ENCODE measurements at regions not wholly inside any gene's neighbourhood (a gene's known extent, or its start where the extent isn't known, plus 50 kb on each side); places are given as distances from the start of the nearest gene placed in this dataset.

- Histone ChIP-seq H3K4me1 (ENCODE audit: insufficient read depth, low read length, poor library complexity, severe bottlenecking) (no peaks in the 10 kb centered on the region), H3K27ac (ENCODE audit: low read depth, low read length, poor library complexity, severe bottlenecking) (no peak overlapping the region), H3K27me3 (replicated peaks; ENCODE audit: insufficient read depth, low read depth, low read length, poor library complexity) (no peaks in the 10 kb centered on the region), H3K9me3 (ENCODE audit: low read depth, low read length, poor library complexity, severe bottlenecking) (no peaks in the 10 kb centered on the region), H3K36me3 (ENCODE audit: insufficient read depth, low read length, poor library complexity, severe bottlenecking) (no peaks in the 10 kb centered on the region), H3K4me3 (ENCODE audit: low read depth, low read length, poor library complexity, severe bottlenecking) (no peak overlapping the region)
- ChIA-PET CTCF (no interaction called here), POLR2A (ENCODE audit: low non-redundant PET) (no interaction called here)
- intact Hi-C loops (cut with micrococcal nuclease; ENCODE audit: unreplicated experiment): no loop called here
- TF ChIP-seq CTCF (conservative IDR thresholded peaks at IDR 0.05; ENCODE audit: low read depth, low read length) (no peak), EZH2 (IDR thresholded peaks at IDR 0.05; ENCODE audit: borderline replicate concordance, low read depth, low read length, poor library complexity, severe bottlenecking) (no peak)
- DNase-seq (ENCODE audit: low spot score): no peak
- no TSS peak for BruUV-seq (replicated peaks)
Observed at GRCh38 chr10:130958981-130959751, 352.4 kb downstream of the TCERG1L start.

- H3K9me3 ChIP-seq (ENCODE audit: low read depth, low read length, poor library complexity, severe bottlenecking): no peaks in the 10 kb centered on the region
- ChIA-PET CTCF (no interaction called here), POLR2A (ENCODE audit: low non-redundant PET) (no interaction called here)
- BruUV-seq (replicated peaks): no TSS peak
- H3K27ac ChIP-seq (ENCODE audit: low read depth, low read length, poor library complexity, severe bottlenecking): no peak overlapping the region
- H3K4me1 ChIP-seq (ENCODE audit: insufficient read depth, low read length, poor library complexity, severe bottlenecking): no peaks in the 10 kb centered on the region
- H3K4me3 ChIP-seq (ENCODE audit: low read depth, low read length, poor library complexity, severe bottlenecking): no peak overlapping the region
- H3K36me3 ChIP-seq (ENCODE audit: insufficient read depth, low read length, poor library complexity, severe bottlenecking): no peaks in the 10 kb centered on the region
- TF ChIP-seq CTCF (conservative IDR thresholded peaks at IDR 0.05; ENCODE audit: low read depth, low read length) (no peak), EZH2 (IDR thresholded peaks at IDR 0.05; ENCODE audit: borderline replicate concordance, low read depth, low read length, poor library complexity, severe bottlenecking) (no peak)
- no peaks in the 10 kb centered on the region for H3K27me3 ChIP-seq (replicated peaks; ENCODE audit: insufficient read depth, low read depth, low read length, poor library complexity)
- intact Hi-C loops (cut with micrococcal nuclease; ENCODE audit: unreplicated experiment): no loop called here
- no peak for DNase-seq (ENCODE audit: low spot score)
Observed at GRCh38 chr10:130959752-130960195, 351.7 kb downstream of the TCERG1L start.

DNA sequence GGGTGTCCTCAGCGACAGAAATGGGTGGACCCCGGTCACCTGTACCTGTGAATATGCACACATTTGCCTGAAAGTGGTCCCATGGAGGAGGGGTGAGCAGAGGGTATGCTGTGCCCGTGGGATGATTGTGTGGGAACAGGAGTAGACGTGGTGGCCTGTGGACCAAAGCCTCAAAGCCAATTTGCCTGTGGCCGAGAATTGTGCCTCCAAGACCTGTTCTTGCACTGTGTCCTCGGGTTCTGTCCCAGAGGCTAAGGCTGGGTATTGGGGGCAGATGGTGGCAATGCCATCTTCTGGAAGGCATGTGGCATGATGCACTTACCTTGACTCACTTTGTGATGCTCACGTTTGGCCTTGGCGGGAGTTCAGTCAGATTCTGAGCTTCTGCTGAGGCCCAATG, 351.0 kb downstream of the TCERG1L start:
- TF ChIP-seq CTCF (conservative IDR thresholded peaks at IDR 0.05; ENCODE audit: low read depth, low read length) (no peak), EZH2 (IDR thresholded peaks at IDR 0.05; ENCODE audit: borderline replicate concordance, low read depth, low read length, poor library complexity, severe bottlenecking) (no peak)
- no peak for DNase-seq (ENCODE audit: low spot score)
- intact Hi-C loops (cut with micrococcal nuclease; ENCODE audit: unreplicated experiment): no loop called here
- H3K4me1 ChIP-seq (ENCODE audit: insufficient read depth, low read length, poor library complexity, severe bottlenecking): no peaks in the 10 kb centered on the region
- H3K27ac ChIP-seq (ENCODE audit: low read depth, low read length, poor library complexity, severe bottlenecking): no peak overlapping the region
- H3K4me3 ChIP-seq (ENCODE audit: low read depth, low read length, poor library complexity, severe bottlenecking): no peak overlapping the region
- H3K36me3 ChIP-seq (ENCODE audit: insufficient read depth, low read length, poor library complexity, severe bottlenecking): no peaks in the 10 kb centered on the region
- no peaks in the 10 kb centered on the region for H3K9me3 ChIP-seq (ENCODE audit: low read depth, low read length, poor library complexity, severe bottlenecking)
- ChIA-PET POLR2A (ENCODE audit: low non-redundant PET) (no interaction called here), CTCF (no interaction called here)
- no TSS peak for BruUV-seq (replicated peaks)
- H3K27me3 ChIP-seq (replicated peaks; ENCODE audit: insufficient read depth, low read depth, low read length, poor library complexity): no peaks in the 10 kb centered on the region

Data from A673 (cell line).